MM.1S (cell line): ENCODE measurements at regions not wholly inside any gene's neighbourhood (a gene's known extent, or its start where the extent isn't known, plus 50 kb on each side); places are given as distances from the start of the nearest gene placed in this dataset.

Experiments
- CTCF ChIP-seq: fragments of 300-600 bp; sonication (generic); IDR thresholded peaks from 2 replicates; pipeline ENCODE4 v1.5.1; 2016; ENCODE audit warnings: antibody characterized with exemption, low read length, mixed read lengths
- EZH2 ChIP-seq: fragments of 300-600 bp; sonication (generic); optimal IDR thresholded peaks from 2 replicates; pipeline ENCODE3; 2017; ENCODE audit warnings: low read depth, mild to moderate bottlenecking, antibody characterized with exemption, low read length, mixed read lengths

- TF ChIP-seq CTCF (no peak), EZH2 (no peak)
These were observed 184.1 kb downstream of the MREG start for GRCh38 chr2:215829261-215829660.
